NB4 (cell line): ENCODE measurements at regions not wholly inside any gene's neighbourhood (a gene's known extent, or its start where the extent isn't known, plus 50 kb on each side); places are given as distances from the start of the nearest gene placed in this dataset.

Experiments used
- DNase-seq: peaks from one replicate; pipeline ENCODE4 v3.0.0; 2010; ENCODE audit warnings: low read depth
- H3K4me3 ChIP-seq: one replicate; pipeline ENCODE4 v1.5.1; 2011; ENCODE audit warnings: mild to moderate bottlenecking, low read depth, low read length, moderate library complexity
- MYC ChIP-seq: IDR thresholded peaks from 2 replicates; pipeline ENCODE4 v1.6.1; 2011; ENCODE audit warnings: low read depth, low read length
- POLR2A ChIP-seq: IDR thresholded peaks from 2 replicates; pipeline ENCODE4 v1.6.1; 2011; ENCODE audit warnings: mild to moderate bottlenecking; ENCODE audit not compliant: insufficient read length; ENCODE audit errors: extremely low read depth
- TF ChIP-seq, protein P1 (sequence below): IDR thresholded peaks from 2 replicates; pipeline ENCODE4 v1.6.1; 2011; ENCODE audit warnings: low read depth, low read length
- TF ChIP-seq, protein P2 (sequence below): IDR thresholded peaks from one replicate; pipeline ENCODE4 v1.5.1; 2012; ENCODE audit warnings: low read depth, low read length

DNA sequence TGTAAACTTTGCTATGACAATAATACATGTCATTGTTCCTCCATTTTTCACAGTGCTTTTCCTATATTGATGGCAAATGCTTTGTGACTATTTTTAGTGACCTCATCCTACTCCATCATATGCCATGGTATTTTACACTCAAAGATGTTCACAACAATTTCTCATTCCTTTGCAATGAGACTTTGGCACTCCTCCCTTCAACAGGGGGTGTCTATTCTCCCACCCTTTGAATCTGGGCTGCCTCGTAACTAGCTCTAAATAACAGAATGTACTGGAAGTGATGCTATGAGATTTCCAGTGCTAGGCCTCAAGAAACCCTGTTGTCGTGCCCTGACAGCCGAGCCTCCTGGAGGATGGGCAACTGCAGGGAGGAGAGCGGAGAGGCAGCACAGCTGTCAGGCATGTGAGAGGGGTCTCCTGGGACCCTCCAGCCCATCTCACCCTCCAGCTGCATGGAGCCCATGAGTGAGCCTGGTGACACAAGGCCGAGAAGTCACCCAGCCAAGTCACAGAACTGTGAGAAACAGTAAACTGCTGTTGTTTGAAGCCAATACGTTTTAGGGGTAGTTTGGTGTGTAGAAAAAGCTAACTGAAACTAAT is 103.1 kb upstream of the APCDD1 start:
- TF ChIP-seq, protein P1, sequence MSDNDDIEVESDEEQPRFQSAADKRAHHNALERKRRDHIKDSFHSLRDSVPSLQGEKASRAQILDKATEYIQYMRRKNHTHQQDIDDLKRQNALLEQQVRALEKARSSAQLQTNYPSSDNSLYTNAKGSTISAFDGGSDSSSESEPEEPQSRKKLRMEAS, result no peak
- TF ChIP-seq, protein P2, sequence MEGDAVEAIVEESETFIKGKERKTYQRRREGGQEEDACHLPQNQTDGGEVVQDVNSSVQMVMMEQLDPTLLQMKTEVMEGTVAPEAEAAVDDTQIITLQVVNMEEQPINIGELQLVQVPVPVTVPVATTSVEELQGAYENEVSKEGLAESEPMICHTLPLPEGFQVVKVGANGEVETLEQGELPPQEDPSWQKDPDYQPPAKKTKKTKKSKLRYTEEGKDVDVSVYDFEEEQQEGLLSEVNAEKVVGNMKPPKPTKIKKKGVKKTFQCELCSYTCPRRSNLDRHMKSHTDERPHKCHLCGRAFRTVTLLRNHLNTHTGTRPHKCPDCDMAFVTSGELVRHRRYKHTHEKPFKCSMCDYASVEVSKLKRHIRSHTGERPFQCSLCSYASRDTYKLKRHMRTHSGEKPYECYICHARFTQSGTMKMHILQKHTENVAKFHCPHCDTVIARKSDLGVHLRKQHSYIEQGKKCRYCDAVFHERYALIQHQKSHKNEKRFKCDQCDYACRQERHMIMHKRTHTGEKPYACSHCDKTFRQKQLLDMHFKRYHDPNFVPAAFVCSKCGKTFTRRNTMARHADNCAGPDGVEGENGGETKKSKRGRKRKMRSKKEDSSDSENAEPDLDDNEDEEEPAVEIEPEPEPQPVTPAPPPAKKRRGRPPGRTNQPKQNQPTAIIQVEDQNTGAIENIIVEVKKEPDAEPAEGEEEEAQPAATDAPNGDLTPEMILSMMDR, result no peak
- no peak for TF ChIP-seq POLR2A
- no peak for TF ChIP-seq MYC
- no peak overlapping the region for H3K4me3 ChIP-seq
- no peak for DNase-seq

DNA sequence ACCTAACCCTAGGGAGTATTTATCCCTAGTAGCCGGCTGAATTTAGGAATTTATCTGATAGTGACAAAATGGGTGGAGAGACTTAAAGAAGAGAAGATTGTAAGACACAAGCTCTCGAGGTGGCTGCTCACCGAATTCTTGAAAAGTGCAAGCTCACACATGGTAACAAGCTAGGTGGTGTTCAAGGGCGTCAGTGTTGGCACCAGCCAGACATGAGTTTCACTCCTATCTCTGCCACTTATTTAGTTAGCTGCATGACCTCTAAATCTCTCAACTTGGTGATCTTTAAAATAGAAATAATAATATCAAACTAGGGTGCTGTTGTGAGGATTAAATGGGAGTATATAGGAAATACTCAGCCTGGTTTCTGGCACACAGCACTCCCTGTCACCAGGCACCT is 102.6 kb upstream of the APCDD1 start:
- no peak for DNase-seq
- TF ChIP-seq MYC, result no peak
- TF ChIP-seq, protein P2, result no peak
- TF ChIP-seq POLR2A, result no peak
- TF ChIP-seq, protein P1, result no peak
- H3K4me3 ChIP-seq, result no peak overlapping the region

DNA sequence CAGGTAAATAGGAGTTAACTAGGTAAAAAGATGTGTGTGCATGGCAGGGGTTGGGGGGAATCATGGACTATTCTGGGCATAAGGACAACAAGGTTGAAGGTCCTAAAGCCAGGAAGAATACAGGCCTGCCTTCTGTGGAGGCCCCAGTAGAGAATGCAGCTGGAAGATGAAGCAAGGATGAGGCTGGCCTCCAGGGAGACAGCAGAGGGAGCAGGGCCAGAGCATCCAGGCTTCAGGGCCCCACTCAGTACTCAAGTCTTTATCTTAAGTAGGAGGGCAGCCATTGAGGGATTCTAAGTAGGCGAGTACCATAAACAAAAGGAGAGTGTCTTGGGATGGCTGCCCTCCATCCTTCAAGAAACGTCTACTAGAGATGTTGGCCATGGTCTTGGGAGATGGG is 101.8 kb upstream of the APCDD1 start:
- TF ChIP-seq, protein P2, result no peak
- no peak for TF ChIP-seq MYC
- TF ChIP-seq, protein P1, result no peak
- no peak for TF ChIP-seq POLR2A
- DNase-seq, result no peak

DNA sequence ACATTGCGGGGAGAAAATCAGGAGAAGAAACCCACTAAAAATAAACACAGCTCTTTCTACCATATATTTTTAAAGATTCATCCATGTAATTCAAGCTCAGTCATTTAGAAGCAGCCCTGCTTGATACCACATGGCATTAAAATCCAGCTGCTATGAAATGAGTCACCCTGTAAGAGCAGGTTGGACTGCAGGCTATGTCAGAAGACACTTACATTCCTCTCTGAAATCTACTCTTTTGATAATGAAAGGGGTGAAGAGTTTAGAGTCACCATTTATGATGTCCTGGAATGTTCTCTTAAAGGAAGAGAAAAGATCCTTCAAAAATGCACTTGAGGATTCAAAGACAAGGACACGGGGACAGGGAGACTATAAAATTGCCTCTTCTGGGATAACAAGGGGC is 100.6 kb upstream of the APCDD1 start:
- TF ChIP-seq, protein P1, result no peak
- TF ChIP-seq POLR2A (no peak), MYC (no peak)
- TF ChIP-seq, protein P2, result no peak
- no peak for DNase-seq
- H3K4me3 ChIP-seq, result no peak overlapping the region

More for the DNA sequence above, 101.8 kb upstream of the APCDD1 start:
- no peak overlapping the region for H3K4me3 ChIP-seq

DNA sequence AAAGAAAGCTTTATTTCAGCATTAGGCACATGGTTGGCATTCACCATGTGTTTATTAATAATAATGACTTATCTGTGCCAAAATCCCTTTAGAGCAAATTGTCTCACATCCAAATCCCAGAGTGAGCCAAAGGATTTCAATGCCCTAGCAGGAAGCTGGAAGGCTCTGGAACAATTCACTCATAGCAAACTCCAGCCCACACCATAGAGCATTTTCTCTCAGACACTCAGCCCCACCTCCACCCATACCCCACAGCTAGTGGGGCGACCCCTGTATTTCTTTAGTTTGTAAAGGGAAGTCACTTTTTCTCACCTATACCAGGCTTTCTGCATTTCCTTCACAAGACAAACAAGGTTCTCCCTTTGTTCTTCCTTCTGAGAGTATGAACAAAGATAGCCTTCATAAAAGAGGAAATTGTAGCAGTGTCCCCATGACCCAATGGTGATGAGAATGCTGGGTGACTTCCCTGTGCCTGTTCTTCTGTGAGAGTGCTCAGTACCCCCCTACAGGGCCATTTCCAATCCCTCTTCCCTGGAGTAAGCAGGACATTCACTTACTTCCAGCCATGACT is 100.1 kb upstream of the APCDD1 start:
- H3K4me3 ChIP-seq, result no peak overlapping the region
- TF ChIP-seq POLR2A, result no peak
- TF ChIP-seq, protein P1, result no peak
- TF ChIP-seq MYC, result no peak
- TF ChIP-seq, protein P2, result no peak
- peak; percentile 9 for DNase-seq
